Stimulated activated CD4-positive, alpha-beta T cell treated with anti-CD3 and anti-CD28 coated beads, Interleukin-2, amount 100 ng/mL, for 48 hours (primary cell): ENCODE measurements at regions not wholly inside any gene's neighbourhood (a gene's known extent, or its start where the extent isn't known, plus 50 kb on each side); places are given as distances from the start of the nearest gene placed in this dataset.
"Not testable (repeated sequence)": the region's sequence is repeated elsewhere in the genome, so short reads cannot be mapped to it uniquely, and the experiment has no call there.

ENCODE experiments used
- DNase-seq, 2 donors: peaks; one replicate each; pipeline ENCODE4 v3.0.0-alpha.2; 2020

GRCh38 chr1:120277428-120278258 lies 101.3 kb upstream of the SEC22B start:
- not testable (repeated sequence) for DNase-seq

DNA sequence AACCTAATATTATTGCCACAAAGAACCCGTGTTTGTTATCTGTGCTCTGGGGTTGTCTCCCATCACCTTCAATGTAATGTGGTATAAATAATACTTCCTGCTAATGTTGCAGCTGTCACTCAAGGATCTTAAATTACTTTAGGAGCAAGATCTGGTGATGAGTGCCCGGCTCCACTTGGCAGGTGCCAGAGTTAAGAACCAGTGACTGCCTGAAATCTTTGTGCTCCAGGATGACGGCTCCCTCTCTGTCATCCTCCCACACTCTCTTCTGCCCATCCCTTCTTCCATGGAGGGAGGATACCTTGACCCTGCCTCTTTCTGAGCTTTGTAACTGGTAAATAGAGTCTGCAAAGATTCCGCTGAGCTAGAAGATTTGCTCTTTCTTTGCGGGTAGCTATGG lies 100.4 kb upstream of the SEC22B start:
- DNase-seq = not testable (repeated sequence)

- DNase-seq = not testable (repeated sequence)
Observed at GRCh38 chr1:120274438-120274837, 98.1 kb upstream of the SEC22B start.

DNA sequence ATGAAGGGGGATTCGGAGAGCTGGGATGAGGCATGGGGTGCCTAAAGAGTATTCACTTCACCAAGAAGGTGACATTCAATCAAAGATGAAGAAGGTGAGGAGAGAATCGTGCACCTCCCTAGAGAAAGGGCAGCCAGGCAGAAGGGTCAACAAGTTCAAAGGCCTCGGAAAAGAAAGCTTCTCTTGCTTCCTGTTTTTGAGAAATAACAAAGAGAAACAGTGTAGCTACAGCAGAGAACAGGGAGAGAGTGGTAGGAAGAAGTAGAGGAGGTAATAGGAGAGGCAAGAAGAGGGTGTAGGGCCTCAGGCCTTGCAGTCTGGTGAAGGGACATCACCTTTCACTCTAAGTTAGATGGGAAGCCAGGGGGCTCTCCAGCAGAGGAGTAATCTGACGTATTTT lies 97.0 kb upstream of the SEC22B start:
- not testable (repeated sequence) for DNase-seq

GRCh38 chr1:120272242-120272641 lies 95.9 kb upstream of the SEC22B start:
- DNase-seq = not testable (repeated sequence)

DNA sequence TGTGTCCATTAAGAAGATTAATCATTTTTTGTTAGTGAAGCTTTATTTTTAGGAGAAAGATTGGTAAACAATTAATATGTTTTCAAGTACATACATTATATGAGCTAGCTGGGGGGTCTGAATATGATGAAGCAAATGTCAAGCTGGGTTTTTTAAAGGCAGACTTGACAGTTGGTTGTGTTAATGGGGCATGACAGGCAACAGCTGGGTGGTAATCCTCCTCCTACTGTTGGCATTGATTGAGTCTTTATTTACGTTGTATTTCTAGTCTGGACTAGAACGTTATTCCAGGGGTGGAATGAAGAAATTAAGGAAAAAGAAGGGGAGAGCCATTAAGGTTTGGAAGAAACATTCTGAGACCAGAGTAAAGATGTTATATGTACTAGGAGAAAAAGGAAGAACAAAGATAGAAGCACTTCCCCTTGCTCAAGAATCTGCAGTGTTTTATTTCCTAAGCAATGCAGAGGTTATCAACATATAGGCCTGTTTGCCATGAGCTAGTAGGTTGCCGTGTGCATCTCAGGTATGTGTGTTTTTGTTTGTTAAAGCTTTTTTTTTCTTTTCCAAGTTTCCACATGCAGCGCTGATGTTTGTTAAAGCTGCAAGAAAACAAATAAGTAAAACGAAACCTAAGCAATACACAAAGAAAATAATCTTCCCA lies 95.4 kb upstream of the SEC22B start:
- not testable (repeated sequence) for DNase-seq

DNA sequence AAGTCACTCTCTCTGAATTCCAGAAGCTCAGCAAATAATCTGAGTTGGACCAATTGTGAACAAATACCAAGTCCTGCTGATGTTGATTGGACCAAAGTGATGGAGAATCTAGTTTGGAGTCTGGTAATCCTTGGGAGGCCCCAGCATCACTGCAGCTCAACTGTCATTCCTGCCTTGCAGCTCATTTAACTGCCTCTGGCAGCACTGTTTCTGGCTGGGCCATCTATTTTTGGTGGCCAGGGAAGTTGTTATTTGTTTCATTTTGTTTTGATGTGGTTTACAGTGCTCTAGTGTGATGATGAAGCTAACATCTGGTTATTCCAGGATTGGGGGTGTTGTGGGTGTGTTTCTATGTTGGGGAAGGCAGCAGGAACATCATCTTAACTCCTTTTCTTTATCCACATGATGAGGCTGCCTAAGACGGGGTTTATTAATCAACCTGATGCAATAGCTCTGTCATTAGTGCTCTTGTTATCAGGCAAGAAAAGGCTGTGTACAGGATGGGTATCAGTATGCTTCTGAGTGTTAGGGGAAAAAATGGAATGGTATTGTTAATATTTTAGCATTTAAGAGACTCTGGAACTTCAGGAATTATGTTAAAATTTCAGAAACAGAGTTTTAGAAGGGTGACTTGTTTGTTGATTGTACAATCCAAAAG lies 91.7 kb upstream of the SEC22B start:
- not testable (repeated sequence) for DNase-seq

GRCh38 chr1:120264564-120264963 lies 88.2 kb upstream of the SEC22B start:
- not testable (repeated sequence) for DNase-seq

GRCh38 chr1:120262791-120263751 lies 86.8 kb upstream of the SEC22B start:
- DNase-seq = not testable (repeated sequence)

- not testable (repeated sequence) for DNase-seq
Observed at GRCh38 chr1:120257778-120258105, 81.4 kb upstream of the SEC22B start.

DNA sequence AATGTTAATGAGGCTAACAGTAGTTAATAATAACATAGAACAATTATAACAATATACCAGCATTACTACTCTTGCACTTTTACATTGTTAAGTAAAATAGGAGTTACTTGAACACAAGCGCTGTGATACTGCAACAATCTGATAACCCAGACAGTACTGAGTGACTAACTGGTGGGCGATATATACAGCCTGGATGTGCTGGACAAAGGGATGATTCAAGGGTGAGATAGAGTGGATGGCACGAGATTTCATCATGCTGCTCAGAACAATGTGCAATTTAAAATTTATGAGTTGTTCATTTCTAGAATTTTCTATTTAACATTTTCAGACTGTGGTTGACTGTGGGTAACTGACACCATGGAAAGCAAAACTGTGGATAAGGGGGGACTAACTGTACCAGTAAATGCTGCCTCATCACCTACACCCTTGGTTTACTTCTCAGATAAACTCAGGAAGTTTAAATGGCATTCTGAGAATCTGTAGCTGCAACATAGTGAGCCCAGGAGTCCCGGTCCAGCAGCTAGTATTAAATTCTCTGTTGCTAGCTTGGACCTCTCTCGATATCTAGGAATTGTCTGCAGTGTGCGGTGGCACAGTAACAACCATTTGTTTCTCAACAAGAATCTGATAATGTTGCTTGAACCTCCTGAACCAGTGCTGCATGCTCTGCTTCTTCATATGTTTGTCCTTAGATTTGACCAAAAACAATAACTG lies 80.9 kb upstream of the SEC22B start:
- not testable (repeated sequence) for DNase-seq

GRCh38 chr1:120250756-120251155 lies 74.4 kb upstream of the SEC22B start:
- DNase-seq = not testable (repeated sequence)

- DNase-seq = not testable (repeated sequence)
Observed at GRCh38 chr1:120248726-120249427, 72.6 kb upstream of the SEC22B start.

DNA sequence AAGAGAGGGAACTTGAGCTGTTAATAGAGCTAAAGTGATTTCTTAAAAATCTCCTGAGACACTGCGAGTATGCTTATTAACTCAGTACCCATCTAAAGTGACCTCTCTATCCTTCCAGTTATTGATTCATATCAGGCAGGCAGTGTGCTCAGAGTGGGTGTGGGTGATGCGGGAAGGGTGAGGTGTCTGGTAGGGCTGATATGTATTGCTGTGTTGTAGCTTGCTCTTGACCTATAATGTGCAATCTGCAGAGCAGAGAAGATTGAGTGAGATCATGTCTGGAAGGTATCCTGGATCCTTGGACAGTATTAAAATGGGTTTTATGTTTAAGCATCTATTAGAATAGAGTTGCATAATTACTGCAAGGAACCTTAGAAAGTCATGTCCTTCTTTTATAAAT lies 71.9 kb upstream of the SEC22B start:
- DNase-seq = not testable (repeated sequence)

GRCh38 chr1:120243867-120244266 lies 67.5 kb upstream of the SEC22B start:
- DNase-seq = not testable (repeated sequence)

DNA sequence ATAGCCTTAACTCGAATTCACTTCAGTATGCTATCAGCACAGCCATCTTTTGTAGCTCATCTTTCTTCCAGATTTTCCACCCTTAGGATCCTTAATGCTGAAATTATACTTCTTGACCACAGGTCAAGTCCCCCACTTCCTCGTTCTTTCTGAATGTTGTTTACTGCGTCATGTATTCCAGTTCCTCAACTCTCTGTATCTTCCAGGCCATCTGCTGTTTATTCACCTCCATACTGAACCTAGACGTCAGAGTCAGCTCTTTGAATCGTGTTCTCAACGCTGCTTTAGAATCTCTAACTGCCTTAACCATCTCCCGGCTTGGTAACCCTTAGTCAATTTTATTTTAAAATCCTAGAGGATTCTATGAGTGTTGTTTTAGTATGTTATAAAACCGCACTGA lies 66.3 kb upstream of the SEC22B start:
- not testable (repeated sequence) for DNase-seq

DNA sequence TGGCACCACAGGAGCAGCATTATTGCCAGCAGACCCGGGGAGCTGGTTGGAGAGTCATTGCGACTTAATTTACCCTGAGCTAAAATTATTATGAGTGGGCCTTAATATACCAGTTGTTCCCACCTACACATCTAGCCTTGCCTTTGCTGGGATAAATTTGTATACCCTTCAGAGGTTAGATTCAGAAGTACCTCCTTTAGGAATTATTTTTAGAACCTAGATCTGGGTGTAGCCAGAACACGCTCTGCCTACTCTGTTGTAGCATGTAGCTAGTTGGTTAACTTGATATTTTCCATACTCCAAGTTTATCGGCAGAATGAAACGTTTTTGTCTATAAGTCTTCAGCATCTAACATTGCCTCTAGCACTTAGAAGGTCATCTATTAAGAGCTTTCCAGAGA lies 65.5 kb upstream of the SEC22B start:
- DNase-seq = not testable (repeated sequence)

DNA sequence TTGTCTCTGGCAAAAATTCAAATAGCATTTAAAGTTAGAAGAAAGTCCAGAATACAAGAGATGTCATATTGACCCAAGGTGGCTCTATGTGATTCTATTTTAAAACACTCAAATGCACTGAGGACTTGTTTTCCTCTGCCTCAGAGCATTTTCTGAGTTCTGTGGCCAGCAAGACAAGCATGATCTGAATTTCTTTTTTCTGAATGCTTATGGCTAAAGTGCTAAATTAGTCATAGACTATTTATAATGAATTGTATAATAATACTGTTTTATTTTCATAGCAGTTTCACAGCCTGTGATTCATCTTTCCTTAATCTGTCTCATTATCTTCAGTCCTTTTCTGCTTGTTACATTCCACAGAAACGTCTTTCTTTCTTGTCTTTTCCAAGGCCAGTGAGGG lies 63.9 kb upstream of the SEC22B start:
- not testable (repeated sequence) for DNase-seq

- not testable (repeated sequence) for DNase-seq
Observed at GRCh38 chr1:120239351-120239750, 63.0 kb upstream of the SEC22B start.

DNA sequence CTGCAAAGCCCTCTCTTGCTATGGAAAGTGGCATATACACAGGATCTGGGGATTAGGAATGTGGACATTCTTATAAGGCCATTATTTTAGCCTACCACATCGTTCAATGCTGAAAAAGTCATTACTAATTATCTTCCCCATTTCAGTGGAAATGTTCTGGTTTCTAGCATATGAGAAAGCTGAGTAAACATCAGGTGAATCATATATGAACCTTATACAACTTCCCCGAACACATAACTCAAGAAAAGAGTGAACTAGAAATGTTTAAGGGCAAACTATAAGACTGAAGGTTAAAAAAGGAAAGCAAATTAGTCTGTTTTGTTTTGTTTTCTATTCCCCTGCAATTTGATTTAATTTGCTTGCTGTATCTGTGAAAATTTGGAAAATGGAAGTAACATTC lies 62.5 kb upstream of the SEC22B start:
- DNase-seq = not testable (repeated sequence)

- not testable (repeated sequence) for DNase-seq
Observed at GRCh38 chr1:120233661-120234018, 57.3 kb upstream of the SEC22B start.
